Naive thymus-derived CD4-positive, alpha-beta T cell (primary cell): ENCODE measurements at regions not wholly inside any gene's neighbourhood (a gene's known extent, or its start where the extent isn't known, plus 50 kb on each side); places are given as distances from the start of the nearest gene placed in this dataset.

ENCODE experiments used
- ATAC-seq: fragments of 150-1000 bp; cut with Tn5 transposase; 2 replicates; pipeline ENCODE4 v1.10.0; 2021; ENCODE audit warnings: mild to moderate bottlenecking, moderate library complexity
- CTCF ChIA-PET: fragments of 350-600 bp; sonication (Branson Sonifier 250); formaldehyde crosslinking; loops from one replicate; lab custom pipeline; 2021; ENCODE audit warnings: antibody characterized with exemption; lab: Charles Lee
- POLR2A ChIA-PET: fragments of 350-600 bp; sonication (Branson Sonifier 250); formaldehyde crosslinking; loops from one replicate; lab custom pipeline; 2021; ENCODE audit warnings: antibody characterized with exemption, inconsistent platforms; lab: Charles Lee
- DNase-seq, 9 donors: peaks; one replicate each; pipeline versions ENCODE4 v3.0.0 to v3.0.0-alpha.2; 2020 to 2022; ENCODE audit warnings: mixed read lengths in 1 of 9
- H3K27ac ChIP-seq: one replicate; pipeline ENCODE4 v1.7.0; 2013; ENCODE audit warnings: mild to moderate bottlenecking, low read depth, low read length, moderate library complexity
- H3K27me3 ChIP-seq, 2 donors: one replicate each; pipeline ENCODE4 v1.7.0; 2013; ENCODE audit warnings: low read length in 2 of 2, mild to moderate bottlenecking in 2 of 2, moderate library complexity in 2 of 2; ENCODE audit not compliant: control insufficient read depth in 2 of 2, insufficient read depth in 2 of 2
- H3K36me3 ChIP-seq, 3 experiments: 1 replicate in 2 of 3; 2 replicates in 1 of 3; pipeline ENCODE4 v1.7.0; 2013; ENCODE audit warnings: low read length in 3 of 3, mild to moderate bottlenecking in 3 of 3, moderate library complexity in 1 of 3; ENCODE audit not compliant: insufficient read depth in 3 of 3, control insufficient read depth in 2 of 3
- H3K4me1 ChIP-seq, 2 donors: one replicate each; pipeline ENCODE4 v1.7.0; 2013; ENCODE audit warnings: low read length in 2 of 2, mild to moderate bottlenecking in 2 of 2, moderate library complexity in 1 of 2; ENCODE audit not compliant: control insufficient read depth in 2 of 2, insufficient read depth in 2 of 2
- H3K4me3 ChIP-seq: 2 replicates; pipeline ENCODE4 v1.7.0; 2013; ENCODE audit warnings: mild to moderate bottlenecking, low read length
- H3K9me3 ChIP-seq, 3 experiments: 1 replicate in 2 of 3; 2 replicates in 1 of 3; pipeline ENCODE4 v1.7.0; 2013; ENCODE audit warnings: low read length in 3 of 3; ENCODE audit not compliant: control insufficient read depth in 2 of 3
- H3K27ac Mint-ChIP-seq, 9 donors: one replicate each; pipeline ENCODE4 v1.8.0; 2020 to 2022; ENCODE audit warnings: mixed read lengths in 9 of 9, mild to moderate bottlenecking in 8 of 9, moderate library complexity in 5 of 9, inconsistent platforms in 2 of 9
- H3K27me3 Mint-ChIP-seq, 5 donors: one replicate each; pipeline ENCODE4 v1.8.0; 2021 to 2022; ENCODE audit warnings: mixed read lengths in 5 of 5, mild to moderate bottlenecking in 1 of 5
- H3K36me3 Mint-ChIP-seq, 5 donors: one replicate each; pipeline ENCODE4 v1.8.0; 2020 to 2022; ENCODE audit warnings: mixed read lengths in 5 of 5, mild to moderate bottlenecking in 3 of 5, inconsistent platforms in 1 of 5
- H3K4me1 Mint-ChIP-seq, 7 donors: one replicate each; pipeline ENCODE4 v1.8.0; 2020 to 2022; ENCODE audit warnings: mixed read lengths in 7 of 7, mild to moderate bottlenecking in 3 of 7, inconsistent platforms in 1 of 7
- H3K4me3 Mint-ChIP-seq, 10 donors: one replicate each; pipeline ENCODE4 v1.8.0; 2020 to 2022; ENCODE audit warnings: mild to moderate bottlenecking in 10 of 10, mixed read lengths in 10 of 10, moderate library complexity in 6 of 10, inconsistent platforms in 2 of 10
- H3K9me3 Mint-ChIP-seq, 11 donors: one replicate each; pipeline ENCODE4 v1.8.0; 2020 to 2022; ENCODE audit warnings: mixed read lengths in 11 of 11, mild to moderate bottlenecking in 4 of 11, inconsistent platforms in 1 of 11, moderate library complexity in 1 of 11
- intact Hi-C, 2 donors: fragments of 100-400 bp; cut with micrococcal nuclease; formaldehyde crosslinking; loops; one replicate each; pipeline ENCODE4 v1.15.1; 2023

GRCh38 chr1:232682248-232682647 lies 52.3 kb upstream of the SIPA1L2 start:
- Histone ChIP-seq H3K4me1 (no peaks in the 10 kb centered on the region), H3K36me3 (no peaks in the 10 kb centered on the region), H3K27ac (no peak overlapping the region), H3K27me3 (no peaks in the 10 kb centered on the region), H3K4me3 (no peak overlapping the region), H3K9me3 (no peaks in the 10 kb centered on the region)
- H3K27me3 Mint-ChIP-seq: peaks cover 0 to 7% (median 0%) of the 10 kb centered on the region in 5 donors
- H3K9me3 Mint-ChIP-seq: peaks cover 0 to 1% (median 0%) of the 10 kb centered on the region in 11 donors
- H3K27ac Mint-ChIP-seq: no peak overlapping the region
- CTCF ChIA-PET: no interaction called here
- H3K4me3 Mint-ChIP-seq: no peak overlapping the region
- no peaks in the 10 kb centered on the region for H3K4me1 Mint-ChIP-seq
- intact Hi-C loops: no loop called here
- ATAC-seq (no peak), DNase-seq (no peak)
- POLR2A ChIA-PET: no interaction called here
- no peaks in the 10 kb centered on the region for H3K36me3 Mint-ChIP-seq

GRCh38 chr1:232684371-232685105 lies 54.6 kb upstream of the SIPA1L2 start:
- ATAC-seq: no peak
- no peak overlapping the region for H3K4me3 ChIP-seq
- no peak overlapping the region for H3K27ac ChIP-seq
- Mint-ChIP-seq H3K4me1 (no peaks in the 10 kb centered on the region), H3K36me3 (no peaks in the 10 kb centered on the region), H3K27ac (no peak overlapping the region), H3K27me3 (peaks cover 0 to 11% (median 3%) of the 10 kb centered on the region in 5 donors), H3K4me3 (no peak overlapping the region), H3K9me3 (peaks cover 0 to 4% (median 0%) of the 10 kb centered on the region in 11 donors)
- peaks cover 0 to under 1% of the 10 kb centered on the region in 2 donors for H3K27me3 ChIP-seq
- ChIA-PET POLR2A (interaction anchor here (0.5 kb wide), 1 partner anchor 111 kb away, joined by 3 read pairs; no protein-coding TSS in a partner anchor), CTCF (no interaction called here)
- intact Hi-C loops: no loop called here
- no peaks in the 10 kb centered on the region for H3K9me3 ChIP-seq
- no peaks in the 10 kb centered on the region for H3K4me1 ChIP-seq
- no peak for DNase-seq
- no peaks in the 10 kb centered on the region for H3K36me3 ChIP-seq

GRCh38 chr1:232686346-232686745 lies 56.4 kb upstream of the SIPA1L2 start:
- ChIA-PET CTCF (no interaction called here), POLR2A (no interaction called here)
- DNase-seq: no peak
- intact Hi-C loops: no loop called here
- Histone ChIP-seq H3K4me3 (no peak overlapping the region), H3K27me3 (peaks cover 0 to 3% of the 10 kb centered on the region in 2 donors), H3K9me3 (no peaks in the 10 kb centered on the region), H3K27ac (no peak overlapping the region), H3K36me3 (no peaks in the 10 kb centered on the region), H3K4me1 (no peaks in the 10 kb centered on the region)
- Mint-ChIP-seq H3K4me1 (no peaks in the 10 kb centered on the region), H3K27ac (no peak overlapping the region), H3K27me3 (peaks cover 0 to 16% (median 10%) of the 10 kb centered on the region in 5 donors), H3K36me3 (no peaks in the 10 kb centered on the region), H3K4me3 (no peak overlapping the region), H3K9me3 (peaks cover 0 to 4% (median 0%) of the 10 kb centered on the region in 11 donors)
- no peak for ATAC-seq

- CTCF ChIA-PET: no interaction called here
Observed at GRCh38 chr1:232687304-232687703, 57.4 kb upstream of the SIPA1L2 start.

GRCh38 chr1:232687728-232688127 lies 57.8 kb upstream of the SIPA1L2 start:
- no peaks in the 10 kb centered on the region for H3K36me3 ChIP-seq
- H3K27ac Mint-ChIP-seq: no peak overlapping the region
- no peak overlapping the region for H3K4me3 Mint-ChIP-seq
- no peak overlapping the region for H3K4me3 ChIP-seq
- CTCF ChIA-PET: no interaction called here
- DNase-seq: no peak
- intact Hi-C loops: no loop called here
- no peak for ATAC-seq
- no peaks in the 10 kb centered on the region for H3K9me3 ChIP-seq
- POLR2A ChIA-PET: no interaction called here
- peaks cover 0 to 3% of the 10 kb centered on the region in 2 donors for H3K27me3 ChIP-seq
- H3K9me3 Mint-ChIP-seq: peaks cover 0 to 4% (median 0%) of the 10 kb centered on the region in 11 donors
- H3K27me3 Mint-ChIP-seq: peaks cover 4 to 21% (median 16%) of the 10 kb centered on the region in 5 donors
- H3K36me3 Mint-ChIP-seq: no peaks in the 10 kb centered on the region
- H3K27ac ChIP-seq: no peak overlapping the region
- no peaks in the 10 kb centered on the region for H3K4me1 ChIP-seq
- H3K4me1 Mint-ChIP-seq: no peaks in the 10 kb centered on the region

More at GRCh38 chr1:232687304-232687703, 57.4 kb upstream of the SIPA1L2 start:
- no peaks in the 10 kb centered on the region for H3K36me3 Mint-ChIP-seq
- H3K9me3 Mint-ChIP-seq: peaks cover 0 to 4% (median 0%) of the 10 kb centered on the region in 11 donors
- no peaks in the 10 kb centered on the region for H3K4me1 ChIP-seq
- POLR2A ChIA-PET: no interaction called here
- peaks cover 0 to 3% of the 10 kb centered on the region in 2 donors for H3K27me3 ChIP-seq
- DNase-seq (no peak), ATAC-seq (no peak)
- H3K27ac ChIP-seq: no peak overlapping the region
- no peaks in the 10 kb centered on the region for H3K9me3 ChIP-seq
- peaks cover 4 to 17% (median 14%) of the 10 kb centered on the region in 5 donors for H3K27me3 Mint-ChIP-seq
- H3K4me3 ChIP-seq: no peak overlapping the region
- intact Hi-C loops: no loop called here
- H3K27ac Mint-ChIP-seq: no peak overlapping the region
- H3K36me3 ChIP-seq: no peaks in the 10 kb centered on the region
- H3K4me1 Mint-ChIP-seq: no peaks in the 10 kb centered on the region
- no peak overlapping the region for H3K4me3 Mint-ChIP-seq

GRCh38 chr1:232688398-232688797 lies 58.5 kb upstream of the SIPA1L2 start:
- intact Hi-C loops: no loop called here
- no peaks in the 10 kb centered on the region for H3K4me1 Mint-ChIP-seq
- no peak overlapping the region for H3K4me3 ChIP-seq
- no peak overlapping the region for H3K4me3 Mint-ChIP-seq
- H3K27me3 Mint-ChIP-seq: peaks cover 5 to 25% (median 16%) of the 10 kb centered on the region in 5 donors
- H3K27ac Mint-ChIP-seq: no peak overlapping the region
- H3K9me3 ChIP-seq: no peaks in the 10 kb centered on the region
- DNase-seq: no peak
- peaks cover 0 to 3% of the 10 kb centered on the region in 2 donors for H3K27me3 ChIP-seq
- CTCF ChIA-PET: no interaction called here
- H3K36me3 Mint-ChIP-seq: no peaks in the 10 kb centered on the region
- POLR2A ChIA-PET: no interaction called here
- peaks cover 0 to 4% (median 0%) of the 10 kb centered on the region in 11 donors for H3K9me3 Mint-ChIP-seq
- H3K4me1 ChIP-seq: no peaks in the 10 kb centered on the region
- no peaks in the 10 kb centered on the region for H3K36me3 ChIP-seq
- ATAC-seq: no peak
- H3K27ac ChIP-seq: no peak overlapping the region

- ATAC-seq (no peak), DNase-seq (no peak)
- H3K36me3 Mint-ChIP-seq: no peaks in the 10 kb centered on the region
- no peaks in the 10 kb centered on the region for H3K9me3 ChIP-seq
- CTCF ChIA-PET: no interaction called here
- H3K27me3 Mint-ChIP-seq: peaks cover 5 to 31% (median 13%) of the 10 kb centered on the region in 5 donors
- H3K4me1 ChIP-seq: no peaks in the 10 kb centered on the region
- H3K36me3 ChIP-seq: no peaks in the 10 kb centered on the region
- H3K27ac Mint-ChIP-seq: no peak overlapping the region
- no peak overlapping the region for H3K4me3 Mint-ChIP-seq
- H3K27ac ChIP-seq: no peak overlapping the region
- no peak overlapping the region for H3K4me3 ChIP-seq
- H3K27me3 ChIP-seq: peaks cover 0 to 3% of the 10 kb centered on the region in 2 donors
- H3K9me3 Mint-ChIP-seq: peaks cover 0 to 4% (median 0%) of the 10 kb centered on the region in 11 donors
- intact Hi-C loops: no loop called here
- H3K4me1 Mint-ChIP-seq: no peaks in the 10 kb centered on the region
- POLR2A ChIA-PET: no interaction called here
Observed at GRCh38 chr1:232689711-232690110, 59.8 kb upstream of the SIPA1L2 start.
